HG02981 (cell line): ENCODE measurements at regions not wholly inside any gene's neighbourhood (a gene's known extent, or its start where the extent isn't known, plus 50 kb on each side); places are given as distances from the start of the nearest gene placed in this dataset.

Experiments
- ATAC-seq: cut with Tn5 transposase; IDR thresholded peaks from one replicate; pipeline ENCODE4 v1.9.1; 2021; ENCODE audit warnings: mild to moderate bottlenecking, moderate library complexity; ENCODE audit not compliant: unreplicated experiment

DNA sequence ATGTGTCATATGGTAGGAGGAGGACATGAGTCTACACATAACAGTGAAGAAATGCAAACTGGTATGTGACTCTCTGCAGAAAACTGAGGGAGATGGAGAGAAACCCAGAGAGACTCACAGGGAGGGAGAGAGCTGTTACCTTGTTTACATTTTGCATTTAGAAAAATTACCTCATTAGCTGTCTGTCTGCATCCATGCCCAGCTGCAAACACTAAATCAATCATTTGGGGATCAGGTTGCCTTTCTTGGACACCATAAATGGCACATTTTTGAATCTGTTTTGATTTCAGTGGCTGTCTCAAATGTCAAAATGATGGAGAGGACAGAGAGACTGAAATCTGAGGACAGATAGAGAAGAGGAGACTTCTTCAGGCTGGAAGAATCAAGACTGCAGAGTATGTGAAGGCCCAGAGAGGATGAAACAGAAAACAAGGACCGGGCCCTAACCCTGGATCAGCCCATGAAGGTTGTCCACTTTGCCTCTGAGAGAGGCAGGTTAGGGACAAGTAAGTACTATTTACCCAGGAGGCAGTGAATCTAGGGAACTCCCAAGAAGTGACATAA, 92.2 kb downstream of the UNC5CL start:
- no peak for ATAC-seq

DNA sequence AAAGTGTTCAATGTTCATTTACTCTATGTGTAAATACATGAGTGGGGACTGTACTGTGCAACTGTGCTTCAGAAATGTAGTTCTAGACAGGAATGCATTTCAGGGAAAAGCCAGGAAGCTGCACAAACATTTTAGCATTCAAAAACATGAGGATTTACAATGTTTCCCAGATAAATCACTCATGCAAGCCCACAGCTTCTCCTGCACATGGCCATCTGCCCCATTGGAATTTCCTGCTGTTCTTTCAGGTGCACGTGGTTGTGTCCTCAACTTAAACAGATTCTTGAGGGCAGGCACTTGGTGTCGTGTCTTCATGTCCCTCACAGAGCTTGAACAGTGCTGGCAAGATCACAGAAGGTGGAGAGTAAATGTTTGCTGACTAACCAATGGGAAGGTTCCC, 101.5 kb downstream of the UNC5CL start:
- no peak for ATAC-seq

DNA sequence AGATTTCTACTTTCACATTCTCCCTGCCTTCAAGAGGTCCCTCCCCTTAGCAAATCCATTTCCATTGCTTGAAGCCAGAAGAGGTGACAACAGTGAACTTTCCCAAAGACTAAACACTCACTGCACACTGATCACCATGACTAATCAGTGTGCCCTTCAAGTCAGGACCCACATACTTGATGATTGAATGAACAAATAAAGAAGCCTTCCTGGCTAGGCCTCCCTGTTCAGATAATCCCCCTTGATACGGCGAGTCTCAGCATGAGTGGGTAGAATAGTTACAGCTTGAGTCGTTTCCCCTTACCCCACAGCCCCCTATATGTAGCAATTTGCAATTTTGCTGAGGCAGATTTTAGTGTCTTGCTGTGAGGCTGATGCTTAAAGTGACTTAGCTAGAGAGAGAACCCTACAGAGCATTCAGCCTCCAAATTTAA, 102.2 kb downstream of the UNC5CL start:
- ATAC-seq, result no peak

DNA sequence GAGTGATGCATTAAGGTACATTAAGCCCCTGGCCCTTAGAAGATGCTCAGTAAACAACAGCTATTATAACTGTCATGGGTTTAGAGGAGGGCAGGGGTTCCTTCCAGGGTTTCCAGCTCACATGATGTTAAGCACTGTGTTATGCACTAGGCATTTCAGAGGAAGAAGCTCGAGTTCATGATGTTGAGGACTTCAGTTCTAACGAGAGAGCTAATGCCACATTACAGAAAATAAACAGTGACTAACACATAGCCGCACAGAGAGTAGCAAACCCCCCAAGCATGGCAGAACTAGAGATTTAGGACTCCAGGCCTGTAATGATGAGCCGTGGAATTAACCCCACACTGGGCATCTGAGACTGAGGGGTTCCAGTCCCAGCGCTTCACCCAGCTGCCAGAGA, 105.2 kb downstream of the UNC5CL start:
- no peak for ATAC-seq

DNA sequence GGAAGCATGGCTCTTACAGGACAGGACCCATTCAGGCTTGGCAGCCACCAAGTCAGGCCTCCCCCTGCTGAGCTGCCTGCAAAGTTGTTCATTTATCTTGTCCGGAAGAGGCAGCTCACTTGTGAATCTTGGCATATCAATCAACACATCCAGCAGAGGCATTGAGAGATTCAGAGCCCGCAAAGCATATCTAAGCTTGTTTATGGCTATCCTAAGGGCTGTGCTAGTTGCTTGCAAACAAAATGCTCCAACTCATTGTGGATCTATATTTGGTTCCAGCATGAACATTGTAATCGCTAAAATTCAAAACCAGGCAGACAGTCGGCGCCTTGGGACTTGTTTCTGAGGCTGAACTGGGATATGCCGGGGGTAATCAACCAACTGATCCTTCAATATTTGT, 106.1 kb downstream of the UNC5CL start:
- ATAC-seq, result no peak

DNA sequence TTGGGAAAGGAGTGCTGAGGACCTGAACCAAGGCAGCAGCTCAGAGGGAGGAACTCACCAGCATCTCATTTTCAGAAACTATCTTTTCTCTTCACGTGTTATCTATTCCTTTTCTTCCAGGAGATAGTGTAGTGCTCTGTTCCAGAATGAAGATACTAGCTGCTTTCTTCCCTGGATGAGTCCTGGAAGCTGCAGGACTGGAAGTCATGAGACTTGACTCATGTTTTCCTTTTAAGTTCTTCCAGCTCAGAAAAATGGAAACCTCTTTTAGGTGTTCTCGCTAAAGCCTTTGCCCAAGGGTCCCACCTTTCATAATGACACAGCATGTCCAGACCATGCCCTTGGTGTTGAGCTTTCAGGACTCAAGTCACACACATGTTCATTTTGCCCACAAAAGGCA, 106.7 kb downstream of the UNC5CL start:
- ATAC-seq, result no peak

DNA sequence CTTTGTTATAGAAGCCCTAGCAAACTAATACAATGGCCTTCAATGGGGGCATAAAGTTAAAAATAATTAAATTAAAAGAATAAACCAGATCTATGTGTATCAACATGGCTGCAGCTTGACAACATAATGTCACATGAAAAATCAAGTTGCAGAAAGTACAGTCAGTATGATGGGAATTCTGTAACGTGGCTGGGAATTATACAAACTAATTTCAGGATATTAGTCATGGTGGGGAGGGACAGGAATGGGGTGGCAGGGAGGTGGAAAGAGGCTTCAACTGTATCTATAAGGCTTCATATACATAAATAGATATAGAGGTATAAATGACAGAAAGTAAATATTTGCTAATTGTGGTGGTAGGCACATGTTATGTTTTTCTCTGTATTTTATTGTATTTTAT, 107.1 kb downstream of the UNC5CL start:
- ATAC-seq, result no peak

DNA sequence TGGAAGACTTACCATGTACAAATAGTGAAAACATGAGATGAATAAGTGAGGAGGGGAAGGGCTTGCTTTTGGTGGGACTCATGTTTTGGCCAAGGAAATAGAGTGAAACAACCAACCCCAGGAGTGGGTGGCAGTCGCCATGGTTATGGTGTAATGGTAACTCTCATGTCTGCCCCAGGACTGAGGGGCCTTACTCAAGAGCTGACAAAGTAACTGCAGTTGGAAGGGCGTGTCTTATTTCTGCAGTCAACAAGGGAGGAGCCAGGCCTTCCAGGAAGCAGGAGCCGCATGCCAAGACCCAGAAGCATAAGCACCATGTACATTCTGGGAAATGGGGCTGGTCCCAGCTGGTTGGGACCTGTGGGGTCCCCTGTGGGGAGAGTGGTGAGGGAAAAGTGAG, 108.5 kb downstream of the UNC5CL start:
- no peak for ATAC-seq

DNA sequence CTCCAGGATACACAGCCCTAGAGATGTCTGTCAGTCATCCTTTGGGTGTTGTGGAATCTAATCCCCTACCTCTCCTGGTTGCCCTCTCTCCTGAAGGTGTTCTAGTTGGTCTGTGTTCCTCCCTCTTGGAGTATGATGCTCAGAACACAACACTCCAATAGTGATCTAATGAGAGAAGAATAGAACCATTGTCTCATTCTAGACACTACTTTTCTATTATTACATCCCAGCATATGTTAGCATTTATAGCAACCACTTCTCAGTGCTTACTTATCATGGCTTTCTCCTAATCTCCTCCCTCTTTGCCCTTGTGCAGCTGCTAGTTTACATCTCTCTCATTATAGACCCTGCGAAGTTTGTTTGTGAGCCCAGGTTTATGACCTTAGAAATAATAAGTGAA, 109.0 kb downstream of the UNC5CL start:
- ATAC-seq, result no peak

DNA sequence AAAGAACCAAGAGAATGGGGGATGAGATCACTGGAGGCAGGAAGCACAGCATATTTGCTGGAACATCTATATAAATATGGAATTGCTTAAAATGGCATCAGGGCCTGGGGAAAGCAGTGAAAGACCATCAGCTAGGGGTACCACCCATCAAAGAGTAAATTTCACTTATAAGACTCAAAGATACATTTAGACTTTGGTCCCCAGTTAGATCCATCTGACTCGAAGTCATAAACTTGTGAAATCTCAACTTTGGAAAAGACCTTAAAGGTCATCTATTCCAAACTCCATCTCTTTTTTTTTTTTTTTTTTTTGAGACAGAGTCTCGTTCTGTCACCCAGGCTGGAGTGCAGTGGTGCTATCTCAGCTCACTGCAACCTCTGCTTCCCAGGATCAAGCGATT, 109.8 kb downstream of the UNC5CL start:
- ATAC-seq, result no peak

DNA sequence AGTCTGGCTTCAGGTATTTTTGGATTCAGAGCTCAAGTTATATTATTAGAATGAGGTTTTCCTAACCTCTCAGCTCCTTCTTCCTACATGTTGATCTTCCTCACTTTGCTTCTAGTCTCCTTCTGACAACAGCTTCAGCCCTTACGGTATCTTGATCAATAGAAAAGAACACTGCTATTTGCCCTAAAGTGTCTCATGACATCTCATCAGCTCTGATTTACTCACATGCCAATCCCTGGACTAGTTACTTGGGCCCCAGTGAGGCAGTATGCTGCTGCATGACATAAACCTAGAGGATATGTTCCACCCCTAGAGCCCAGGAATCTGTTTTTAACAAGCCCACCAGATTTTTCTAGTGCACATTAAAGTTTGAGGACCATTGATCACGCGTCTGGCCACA, 110.3 kb downstream of the UNC5CL start:
- no peak for ATAC-seq

DNA sequence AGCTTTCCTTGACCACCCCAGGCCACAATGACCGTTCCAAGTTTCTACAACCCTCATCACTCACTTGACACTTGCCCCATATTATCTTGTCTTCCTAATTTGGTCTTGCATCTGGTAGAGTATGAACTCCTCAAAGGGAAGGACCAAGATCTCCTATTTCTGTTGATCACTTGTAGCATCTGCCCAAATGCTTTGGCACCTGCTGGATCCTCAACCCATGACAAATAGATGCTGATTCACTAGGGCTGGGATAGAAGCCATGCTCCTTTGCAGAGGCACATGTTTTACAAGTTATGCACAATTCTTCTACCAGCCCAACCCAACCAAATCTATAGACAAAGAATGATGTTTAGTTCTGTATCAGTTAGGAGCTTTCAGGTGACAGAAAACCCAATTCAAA, 110.7 kb downstream of the UNC5CL start:
- ATAC-seq, result no peak

DNA sequence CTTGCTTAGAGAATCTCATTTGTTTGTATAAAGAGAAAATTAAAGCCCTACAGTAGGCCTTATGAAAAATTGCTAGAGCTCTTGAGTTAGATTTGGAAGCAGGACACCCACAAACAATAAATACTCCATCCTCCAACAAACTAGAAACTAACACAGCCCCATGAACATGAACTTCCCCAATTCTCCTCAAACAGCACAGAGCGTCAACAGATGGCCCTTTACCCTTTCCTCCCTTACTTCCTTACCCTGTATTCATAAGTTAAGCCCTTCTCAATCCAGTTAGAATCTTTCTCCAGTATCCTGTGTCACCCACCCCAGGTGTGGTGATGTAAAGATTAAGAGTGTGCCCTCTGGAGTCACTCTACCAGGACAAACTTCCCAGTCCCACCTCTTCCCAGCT, 113.7 kb downstream of the UNC5CL start:
- ATAC-seq, result no peak

DNA sequence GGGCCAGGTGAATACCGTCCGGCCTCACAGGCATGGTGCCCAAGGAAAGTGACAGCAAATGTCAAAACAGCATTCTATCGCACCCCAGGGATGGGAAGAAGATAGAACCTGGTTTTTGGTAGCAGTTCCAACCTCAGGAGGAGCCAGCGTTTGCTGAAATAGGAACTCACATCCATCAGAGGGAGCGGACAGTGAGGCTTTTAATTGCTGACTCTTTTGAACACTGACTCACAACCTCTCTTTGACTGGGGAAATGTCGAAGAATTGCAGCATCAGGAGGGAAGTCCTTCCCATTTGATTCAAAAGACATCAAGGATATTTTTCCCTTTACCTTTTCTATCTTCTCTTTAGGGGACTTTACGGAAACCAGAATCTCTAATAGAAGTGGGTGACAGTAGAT, 114.2 kb downstream of the UNC5CL start:
- ATAC-seq, result no peak

DNA sequence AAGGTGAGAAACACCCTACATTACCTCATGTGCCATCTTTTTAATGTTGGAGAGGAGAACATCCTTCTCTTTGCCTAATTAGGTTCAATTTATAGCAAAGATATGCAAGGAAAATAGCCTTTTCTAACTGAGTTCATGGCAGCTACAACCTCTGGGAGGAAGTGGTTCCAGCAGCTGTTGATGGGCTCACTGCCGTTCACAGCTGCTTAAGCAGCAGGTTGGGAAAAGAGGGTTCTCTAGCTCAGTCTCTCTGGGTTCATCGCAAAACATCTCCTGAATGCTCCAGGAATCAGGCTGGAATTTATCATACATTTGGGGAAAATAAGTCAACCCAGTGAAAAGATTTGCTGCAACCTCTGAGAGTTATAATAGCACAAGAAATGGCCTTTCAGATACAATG, 115.1 kb downstream of the UNC5CL start:
- no peak for ATAC-seq

DNA sequence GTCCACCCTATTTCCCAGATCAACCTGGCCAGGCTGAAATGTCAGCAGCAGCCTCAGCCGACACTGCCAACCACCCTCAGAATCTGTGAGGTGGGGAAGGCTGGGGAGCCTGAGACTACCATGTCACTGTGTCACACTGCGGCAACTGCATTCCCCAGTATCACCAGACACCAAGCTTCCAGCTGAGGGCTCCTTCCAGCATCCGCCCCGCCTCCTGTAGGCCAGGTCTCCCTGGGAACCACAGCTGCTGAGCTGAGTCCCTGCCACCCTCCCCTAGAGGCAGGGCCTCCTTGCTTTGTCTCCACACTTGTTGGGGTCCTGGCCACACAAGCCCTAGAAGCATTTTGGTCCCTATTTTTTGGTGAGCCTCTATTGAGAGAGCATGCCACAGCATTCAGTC, 115.7 kb downstream of the UNC5CL start:
- no peak for ATAC-seq

DNA sequence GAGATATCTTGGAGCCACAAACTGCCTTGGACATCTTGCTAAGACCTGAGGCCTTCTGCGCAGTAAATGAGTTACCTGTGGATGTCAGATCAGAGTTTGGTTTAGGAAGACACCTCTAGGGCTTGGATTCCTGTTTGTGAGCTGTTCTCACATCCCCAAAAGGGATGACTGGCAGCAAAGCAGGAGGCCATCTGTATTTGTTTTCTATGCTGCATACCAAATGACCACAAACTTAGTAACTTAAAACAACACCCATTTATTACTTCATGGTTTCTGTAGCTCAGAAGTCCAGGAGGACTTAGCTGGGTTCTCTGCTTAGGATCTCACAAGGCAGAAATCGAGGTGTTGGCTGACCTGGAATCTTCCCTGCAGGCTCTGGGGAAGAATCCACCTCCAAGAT, 116.7 kb downstream of the UNC5CL start:
- ATAC-seq, result no peak

DNA sequence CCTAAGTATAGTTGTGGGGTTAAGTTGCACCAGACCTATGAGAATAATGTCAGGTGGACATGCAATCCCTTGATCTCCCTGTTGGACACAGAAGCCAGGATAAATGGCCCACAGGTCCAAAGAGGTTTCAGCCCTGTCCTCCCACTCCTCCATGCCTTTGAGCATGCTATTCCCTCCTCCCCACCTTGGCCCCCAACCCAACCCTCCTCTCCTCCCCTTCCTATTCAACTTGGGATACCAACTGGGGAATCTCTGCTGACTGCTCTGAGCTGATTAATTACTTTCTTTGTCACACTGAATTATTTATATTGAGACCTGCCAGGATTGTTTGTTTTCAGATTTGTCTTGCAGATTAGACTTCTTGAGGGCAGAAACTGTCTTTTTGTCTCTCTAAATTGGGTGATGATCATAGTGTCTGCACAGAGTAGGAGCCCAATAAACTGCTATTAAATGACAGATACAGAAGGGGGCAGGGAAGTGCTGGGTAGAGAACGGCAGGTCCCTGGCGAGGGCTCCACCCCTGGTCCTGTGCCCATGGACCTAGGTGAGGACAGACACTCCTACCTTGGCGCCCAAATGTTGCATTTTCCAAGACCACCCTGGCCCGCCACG, 120.9 kb downstream of the UNC5CL start:
- no peak for ATAC-seq

DNA sequence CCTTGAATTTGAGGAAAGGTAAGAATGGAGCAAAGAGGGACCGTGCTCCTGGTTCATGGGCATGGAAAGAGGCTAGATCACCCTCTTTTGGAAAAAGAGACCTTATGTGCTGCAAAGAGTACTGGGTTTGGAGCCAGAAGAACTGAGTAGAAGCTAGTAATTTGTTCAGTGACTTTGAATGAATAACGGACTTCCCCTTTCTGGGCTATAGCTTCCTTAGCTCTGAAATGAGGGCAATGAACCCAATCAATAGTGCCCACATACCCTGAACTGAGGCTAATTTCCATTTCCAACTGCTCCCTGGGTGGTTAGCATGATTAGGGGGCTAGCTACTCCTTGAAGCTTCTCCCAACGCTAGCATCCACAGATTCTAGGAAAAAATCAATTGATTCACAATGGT, 121.4 kb downstream of the UNC5CL start:
- ATAC-seq, result no peak

DNA sequence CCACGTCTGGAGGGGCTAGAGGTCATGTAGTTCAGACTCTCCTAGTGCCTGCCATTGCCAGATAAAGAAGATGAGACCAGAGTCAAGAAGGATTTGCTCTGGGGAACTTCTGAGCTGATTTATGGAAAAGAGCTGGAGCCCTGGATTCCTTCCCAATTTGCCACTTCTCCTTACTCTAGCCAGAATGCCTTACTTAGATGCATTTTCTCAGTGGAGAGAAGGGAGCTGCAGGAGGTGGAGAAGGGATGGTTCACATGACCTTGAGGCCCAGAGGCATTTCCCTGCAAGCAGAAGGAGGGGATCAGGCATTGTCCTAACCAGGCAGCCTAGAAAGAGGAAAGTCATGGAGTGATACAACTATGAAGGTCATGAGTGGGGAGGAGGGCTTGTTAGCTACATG, 122.2 kb downstream of the UNC5CL start:
- ATAC-seq, result no peak

DNA sequence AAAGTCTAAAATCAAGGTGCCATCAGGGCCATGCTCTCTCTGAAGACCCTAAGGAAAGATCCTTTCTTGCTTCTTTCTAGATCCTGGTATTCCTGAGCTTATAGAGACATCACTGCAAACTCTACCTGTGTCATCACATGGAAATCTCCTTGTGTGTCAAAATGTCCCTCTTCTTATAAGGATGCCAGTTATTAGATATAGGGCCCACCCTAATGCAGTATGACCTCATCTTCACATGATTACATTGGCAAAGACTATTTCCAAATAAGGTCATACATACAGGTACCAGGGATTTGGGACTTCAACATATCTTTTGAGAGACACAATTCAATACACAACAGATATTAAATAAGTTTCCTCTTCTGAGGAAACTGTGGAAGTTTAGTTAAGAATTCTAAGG, 123.9 kb downstream of the UNC5CL start:
- no peak for ATAC-seq

DNA sequence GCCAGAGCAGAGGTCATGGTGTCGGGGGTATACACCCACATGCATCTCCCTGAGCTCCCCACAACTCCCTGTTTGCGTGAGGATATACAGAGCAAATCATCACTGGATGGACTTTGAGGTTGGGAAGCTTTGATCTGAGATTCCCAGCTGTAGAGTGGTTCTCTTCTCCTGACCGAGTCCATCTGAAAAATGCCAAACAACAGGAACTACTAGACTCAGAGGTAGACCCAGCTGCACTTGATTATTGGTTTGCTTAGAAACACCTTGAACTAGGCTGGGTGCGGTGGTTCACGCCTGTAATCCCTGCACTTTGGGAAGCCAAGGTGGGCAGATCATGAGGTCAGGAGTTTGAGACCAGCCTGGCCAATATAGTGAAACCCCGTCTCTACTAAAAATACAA, 125.0 kb downstream of the UNC5CL start:
- no peak for ATAC-seq
